ENCODE measurements at regions not wholly inside any gene's neighbourhood (a gene's known extent, or its start where the extent isn't known, plus 50 kb on each side); places are given as distances from the start of the nearest gene placed in this dataset.

GRCh38 chr2:23235292-23235691 lies 149.7 kb upstream of the KLHL29 start:
- no peaks in the 10 kb centered on the region for H3K4me1 ChIP-seq (ENCODE audit: control insufficient read depth, insufficient read depth, low read length)
- no peaks in the 10 kb centered on the region for H3K36me3 ChIP-seq (ENCODE audit: insufficient read depth, low read length)
- no peaks in the 10 kb centered on the region for H3K9me3 ChIP-seq (replicated peaks; ENCODE audit: low read length)
- H3K27me3 ChIP-seq (ENCODE audit: control insufficient read depth, insufficient read depth, low read length) = peaks cover 3% of the 10 kb centered on the region
- H3K4me2 ChIP-seq (ENCODE audit: low read length) = no peak overlapping the region
- no peak overlapping the region for H3K4me3 ChIP-seq (ENCODE audit: low read length)
- no peak overlapping the region for H3K9ac ChIP-seq (ENCODE audit: low read depth, low read length)

- Histone ChIP-seq H3K4me1 (ENCODE audit: control insufficient read depth, insufficient read depth, low read length) (no peaks in the 10 kb centered on the region), H3K9me3 (replicated peaks; ENCODE audit: low read length) (no peaks in the 10 kb centered on the region), H3K27me3 (ENCODE audit: control insufficient read depth, insufficient read depth, low read length) (peaks cover 3% of the 10 kb centered on the region), H3K9ac (ENCODE audit: low read depth, low read length) (no peak overlapping the region), H3K4me2 (ENCODE audit: low read length) (no peak overlapping the region), H3K4me3 (ENCODE audit: low read length) (no peak overlapping the region), H3K36me3 (ENCODE audit: insufficient read depth, low read length) (no peaks in the 10 kb centered on the region)
Observed at GRCh38 chr2:23235736-23236135, 149.2 kb upstream of the KLHL29 start.

GRCh38 chr2:23237147-23237546 lies 147.8 kb upstream of the KLHL29 start:
- peaks cover 3% of the 10 kb centered on the region for H3K27me3 ChIP-seq (ENCODE audit: control insufficient read depth, insufficient read depth, low read length)
- H3K9ac ChIP-seq (ENCODE audit: low read depth, low read length) = no peak overlapping the region
- no peak overlapping the region for H3K4me2 ChIP-seq (ENCODE audit: low read length)
- no peak overlapping the region for H3K4me3 ChIP-seq (ENCODE audit: low read length)
- H3K36me3 ChIP-seq (ENCODE audit: insufficient read depth, low read length) = no peaks in the 10 kb centered on the region
- no peaks in the 10 kb centered on the region for H3K9me3 ChIP-seq (replicated peaks; ENCODE audit: low read length)
- H3K4me1 ChIP-seq (ENCODE audit: control insufficient read depth, insufficient read depth, low read length) = no peaks in the 10 kb centered on the region

GRCh38 chr2:23238011-23238657 lies 146.8 kb upstream of the KLHL29 start:
- Histone ChIP-seq H3K4me1 (ENCODE audit: control insufficient read depth, insufficient read depth, low read length) (no peaks in the 10 kb centered on the region), H3K4me2 (ENCODE audit: low read length) (no peak overlapping the region), H3K9me3 (replicated peaks; ENCODE audit: low read length) (no peaks in the 10 kb centered on the region), H3K9ac (ENCODE audit: low read depth, low read length) (no peak overlapping the region), H3K27me3 (ENCODE audit: control insufficient read depth, insufficient read depth, low read length) (peaks cover 3% of the 10 kb centered on the region), H3K36me3 (ENCODE audit: insufficient read depth, low read length) (no peaks in the 10 kb centered on the region), H3K4me3 (ENCODE audit: low read length) (no peak overlapping the region)

GRCh38 chr2:23239374-23239773 lies 145.6 kb upstream of the KLHL29 start:
- no peak overlapping the region for H3K9ac ChIP-seq (ENCODE audit: low read depth, low read length)
- H3K4me2 ChIP-seq (ENCODE audit: low read length) = no peak overlapping the region
- H3K9me3 ChIP-seq (replicated peaks; ENCODE audit: low read length) = no peaks in the 10 kb centered on the region
- no peaks in the 10 kb centered on the region for H3K4me1 ChIP-seq (ENCODE audit: control insufficient read depth, insufficient read depth, low read length)
- H3K27me3 ChIP-seq (ENCODE audit: control insufficient read depth, insufficient read depth, low read length) = peaks cover 3% of the 10 kb centered on the region
- no peak overlapping the region for H3K4me3 ChIP-seq (ENCODE audit: low read length)
- no peaks in the 10 kb centered on the region for H3K36me3 ChIP-seq (ENCODE audit: insufficient read depth, low read length)

- Histone ChIP-seq H3K9ac (ENCODE audit: low read depth, low read length) (no peak overlapping the region), H3K4me3 (ENCODE audit: low read length) (no peak overlapping the region), H3K27me3 (ENCODE audit: control insufficient read depth, insufficient read depth, low read length) (peaks cover 2% of the 10 kb centered on the region), H3K36me3 (ENCODE audit: insufficient read depth, low read length) (no peaks in the 10 kb centered on the region), H3K9me3 (replicated peaks; ENCODE audit: low read length) (no peaks in the 10 kb centered on the region), H3K4me1 (ENCODE audit: control insufficient read depth, insufficient read depth, low read length) (no peaks in the 10 kb centered on the region), H3K4me2 (ENCODE audit: low read length) (no peak overlapping the region)
Observed at GRCh38 chr2:23241121-23241520, 143.9 kb upstream of the KLHL29 start.

GRCh38 chr2:23241611-23242245 lies 143.3 kb upstream of the KLHL29 start:
- Histone ChIP-seq H3K4me1 (ENCODE audit: control insufficient read depth, insufficient read depth, low read length) (no peaks in the 10 kb centered on the region), H3K9ac (ENCODE audit: low read depth, low read length) (no peak overlapping the region), H3K4me2 (ENCODE audit: low read length) (no peak overlapping the region), H3K9me3 (replicated peaks; ENCODE audit: low read length) (no peaks in the 10 kb centered on the region), H3K4me3 (ENCODE audit: low read length) (no peak overlapping the region), H3K27me3 (ENCODE audit: control insufficient read depth, insufficient read depth, low read length) (no peaks in the 10 kb centered on the region), H3K36me3 (ENCODE audit: insufficient read depth, low read length) (no peaks in the 10 kb centered on the region)

GRCh38 chr2:23243073-23243659 lies 141.8 kb upstream of the KLHL29 start:
- no peaks in the 10 kb centered on the region for H3K9me3 ChIP-seq (replicated peaks; ENCODE audit: low read length)
- no peaks in the 10 kb centered on the region for H3K27me3 ChIP-seq (ENCODE audit: control insufficient read depth, insufficient read depth, low read length)
- no peak overlapping the region for H3K4me2 ChIP-seq (ENCODE audit: low read length)
- H3K9ac ChIP-seq (ENCODE audit: low read depth, low read length) = no peak overlapping the region
- H3K4me3 ChIP-seq (ENCODE audit: low read length) = no peak overlapping the region
- H3K4me1 ChIP-seq (ENCODE audit: control insufficient read depth, insufficient read depth, low read length) = no peaks in the 10 kb centered on the region
- H3K36me3 ChIP-seq (ENCODE audit: insufficient read depth, low read length) = no peaks in the 10 kb centered on the region

- peaks cover 2% of the 10 kb centered on the region for H3K27me3 ChIP-seq (ENCODE audit: control insufficient read depth, insufficient read depth, low read length)
- H3K4me2 ChIP-seq (ENCODE audit: low read length) = no peak overlapping the region
- H3K36me3 ChIP-seq (ENCODE audit: insufficient read depth, low read length) = no peaks in the 10 kb centered on the region
- H3K4me1 ChIP-seq (ENCODE audit: control insufficient read depth, insufficient read depth, low read length) = no peaks in the 10 kb centered on the region
- H3K9me3 ChIP-seq (replicated peaks; ENCODE audit: low read length) = no peaks in the 10 kb centered on the region
- H3K9ac ChIP-seq (ENCODE audit: low read depth, low read length) = no peak overlapping the region
- H3K4me3 ChIP-seq (ENCODE audit: low read length) = no peak overlapping the region
Observed at GRCh38 chr2:23244617-23245016, 140.4 kb upstream of the KLHL29 start.

- Histone ChIP-seq H3K4me2 (ENCODE audit: low read length) (no peak overlapping the region), H3K4me1 (ENCODE audit: control insufficient read depth, insufficient read depth, low read length) (no peaks in the 10 kb centered on the region)
Observed at GRCh38 chr2:23246992-23247683, 137.8 kb upstream of the KLHL29 start.

GRCh38 chr2:23248667-23249066 lies 136.3 kb upstream of the KLHL29 start:
- H3K4me3 ChIP-seq (ENCODE audit: low read length) = no peak overlapping the region
- H3K9me3 ChIP-seq (replicated peaks; ENCODE audit: low read length) = no peaks in the 10 kb centered on the region
- no peak overlapping the region for H3K4me2 ChIP-seq (ENCODE audit: low read length)
- H3K36me3 ChIP-seq (ENCODE audit: insufficient read depth, low read length) = no peaks in the 10 kb centered on the region
- no peak overlapping the region for H3K9ac ChIP-seq (ENCODE audit: low read depth, low read length)
- H3K4me1 ChIP-seq (ENCODE audit: control insufficient read depth, insufficient read depth, low read length) = no peaks in the 10 kb centered on the region
- H3K27me3 ChIP-seq (ENCODE audit: control insufficient read depth, insufficient read depth, low read length) = peaks cover 14% of the 10 kb centered on the region

More at GRCh38 chr2:23246992-23247683, 137.8 kb upstream of the KLHL29 start:
- Histone ChIP-seq H3K27me3 (ENCODE audit: control insufficient read depth, insufficient read depth, low read length) (peaks cover 14% of the 10 kb centered on the region), H3K9ac (ENCODE audit: low read depth, low read length) (no peak overlapping the region), H3K9me3 (replicated peaks; ENCODE audit: low read length) (no peaks in the 10 kb centered on the region), H3K36me3 (ENCODE audit: insufficient read depth, low read length) (no peaks in the 10 kb centered on the region), H3K4me3 (ENCODE audit: low read length) (no peak overlapping the region)

Data from skeletal muscle satellite cell (primary cell).